ENCODE measurements at regions not wholly inside any gene's neighbourhood (a gene's known extent, or its start where the extent isn't known, plus 50 kb on each side); places are given as distances from the start of the nearest gene placed in this dataset.

- Mint-ChIP-seq H3K27ac (no peak overlapping the region), H3K36me3 (no peaks in the 10 kb centered on the region), H3K4me3 (no peak overlapping the region), H3K9me3 (peaks cover 0 to 2% (median 0%) of the 10 kb centered on the region in 7 donors), H3K27me3 (ENCODE audit: low read depth in 3 of 3) (peaks cover 0 to 2% (median 2%) of the 10 kb centered on the region in 3 donors), H3K4me1 (no peaks in the 10 kb centered on the region)
- intact Hi-C loops (cut with micrococcal nuclease) = no loop called here
- no peak for TF ChIP-seq CTCF (IDR thresholded peaks at IDR 0.05)
- Histone ChIP-seq H3K27ac (ENCODE audit: low read depth in 1 of 2, low read length in 2 of 2) (no peak overlapping the region), H3K9me3 (replicated peaks in 1 of 2; ENCODE audit: control insufficient read depth in 1 of 2, insufficient read depth in 1 of 2, low read length in 2 of 2) (no peaks in the 10 kb centered on the region), H3K79me2 (ENCODE audit: insufficient read depth, low read length) (no peaks in the 10 kb centered on the region), H3K9ac (ENCODE audit: insufficient read depth, low read length, poor library complexity, severe bottlenecking) (no peak overlapping the region), H3K4me1 (ENCODE audit: control insufficient read depth in 1 of 2, insufficient read depth in 2 of 2, low read length in 2 of 2) (no peaks in the 10 kb centered on the region), H3K27me3 (ENCODE audit: control insufficient read depth in 2 of 2, insufficient read depth in 2 of 2, low read length in 2 of 2) (no peaks in the 10 kb centered on the region), H2AFZ (ENCODE audit: insufficient read depth, low read depth, low read length, poor library complexity, severe bottlenecking) (no peak overlapping the region), H3K36me3 (replicated peaks in 1 of 2; ENCODE audit: control insufficient read depth in 1 of 2, insufficient read depth in 2 of 2, low read length in 2 of 2) (no peaks in the 10 kb centered on the region), H4K20me1 (ENCODE audit: insufficient read depth, low read length) (no peaks in the 10 kb centered on the region), H3K4me3 (replicated peaks in 1 of 3; ENCODE audit: low read depth in 2 of 3, low read length in 3 of 3) (no peak overlapping the region), H3K4me2 (replicated peaks; ENCODE audit: extremely low read depth, low read length, poor library complexity, severe bottlenecking) (no peak overlapping the region)
- WGBS (ENCODE audit: insufficient coverage) = 95% methylated on average over 2 of the region's 2 CpGs
- DNase-seq = no peak
These were observed 54.3 kb upstream of the CCDC91 start for GRCh38 chr12:28135801-28136439.

- H3K4me1 ChIP-seq (ENCODE audit: control insufficient read depth in 1 of 2, insufficient read depth in 2 of 2, low read length in 2 of 2) = no peaks in the 10 kb centered on the region
- H3K27me3 ChIP-seq (ENCODE audit: control insufficient read depth in 2 of 2, insufficient read depth in 2 of 2, low read length in 2 of 2) = no peaks in the 10 kb centered on the region
- Mint-ChIP-seq H3K27me3 (ENCODE audit: low read depth in 3 of 3) (peaks cover 0 to 2% (median 2%) of the 10 kb centered on the region in 3 donors), H3K27ac (no peak overlapping the region), H3K4me1 (no peaks in the 10 kb centered on the region), H3K4me3 (no peak overlapping the region), H3K36me3 (no peaks in the 10 kb centered on the region), H3K9me3 (peaks cover 0 to 2% (median 0%) of the 10 kb centered on the region in 7 donors)
- H3K36me3 ChIP-seq (replicated peaks in 1 of 2; ENCODE audit: control insufficient read depth in 1 of 2, insufficient read depth in 2 of 2, low read length in 2 of 2) = no peaks in the 10 kb centered on the region
- H3K9me3 ChIP-seq (replicated peaks in 1 of 2; ENCODE audit: control insufficient read depth in 1 of 2, insufficient read depth in 1 of 2, low read length in 2 of 2) = no peaks in the 10 kb centered on the region
- no peaks in the 10 kb centered on the region for H3K79me2 ChIP-seq (ENCODE audit: insufficient read depth, low read length)
- TF ChIP-seq CTCF (IDR thresholded peaks at IDR 0.05) = no peak
- intact Hi-C loops (cut with micrococcal nuclease) = no loop called here
- no peak overlapping the region for H2AFZ ChIP-seq (ENCODE audit: insufficient read depth, low read depth, low read length, poor library complexity, severe bottlenecking)
- H4K20me1 ChIP-seq (ENCODE audit: insufficient read depth, low read length) = no peaks in the 10 kb centered on the region
- DNase-seq = no peak
- no peak overlapping the region for H3K4me3 ChIP-seq (replicated peaks in 1 of 3; ENCODE audit: low read depth in 2 of 3, low read length in 3 of 3)
- H3K9ac ChIP-seq (ENCODE audit: insufficient read depth, low read length, poor library complexity, severe bottlenecking) = no peak overlapping the region
- no peak overlapping the region for H3K4me2 ChIP-seq (replicated peaks; ENCODE audit: extremely low read depth, low read length, poor library complexity, severe bottlenecking)
- no peak overlapping the region for H3K27ac ChIP-seq (ENCODE audit: low read depth in 1 of 2, low read length in 2 of 2)
These were observed 52.8 kb upstream of the CCDC91 start for GRCh38 chr12:28137414-28137813.
